ENCODE measurements at regions not wholly inside any gene's neighbourhood (a gene's known extent, or its start where the extent isn't known, plus 50 kb on each side); places are given as distances from the start of the nearest gene placed in this dataset.

- no peak for DNase-seq
Measured at GRCh38 chr6:78810698-78811097, 56.7 kb upstream of the IRAK1BP1 start.

All from Kasumi-1 (cell line).